Breast epithelium (tissue), 3 donors: ENCODE measurements at regions not wholly inside any gene's neighbourhood (a gene's known extent, or its start where the extent isn't known, plus 50 kb on each side); places are given as distances from the start of the nearest gene placed in this dataset.

Experiments
- POLR2A ChIP-seq: fragments of 450-650 bp; IDR thresholded peaks from one replicate; pipeline ENCODE4 v1.6.1; 2016; ENCODE audit warnings: antibody characterized with exemption, mild to moderate bottlenecking, moderate library complexity
- TF ChIP-seq, protein P1 (sequence below), 3 donors: fragments of 450-650 bp; IDR thresholded peaks; one replicate each; pipeline ENCODE4 v1.5.1; 2016 to 2017; ENCODE audit warnings: antibody characterized with exemption in 3 of 3, mild to moderate bottlenecking in 3 of 3, moderate library complexity in 3 of 3

DNA sequence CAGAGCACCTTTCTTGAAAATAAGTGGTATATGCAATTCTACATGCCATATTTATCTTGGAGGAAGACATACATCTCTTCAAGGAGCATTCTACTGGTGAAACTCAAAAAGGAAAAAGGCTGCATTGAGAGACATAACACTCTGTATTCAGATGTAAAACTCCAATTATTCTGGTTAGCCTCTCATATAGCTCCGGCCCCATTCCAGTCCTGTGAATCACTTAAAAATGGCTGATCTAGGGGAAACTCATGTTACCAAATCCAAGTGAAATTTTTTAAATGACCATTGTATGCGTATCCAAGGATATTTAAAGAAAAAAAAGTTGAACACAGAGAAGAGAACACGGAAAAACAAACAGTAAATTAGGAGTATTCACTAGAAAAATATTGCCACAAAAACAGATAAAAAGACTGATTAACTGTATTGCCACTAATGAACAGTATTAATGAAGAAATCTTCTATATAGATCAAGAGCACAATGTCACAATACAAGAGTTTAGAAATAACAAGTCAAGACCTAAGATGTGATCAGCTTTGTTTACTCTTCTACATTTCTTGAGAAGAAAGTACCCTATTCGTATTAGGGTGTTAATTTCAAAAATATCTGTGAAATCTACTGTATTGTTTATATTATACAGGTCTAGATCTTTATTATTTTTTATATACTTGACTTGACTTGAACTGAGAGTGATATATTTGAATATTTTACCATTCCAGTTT lies 124.5 kb upstream of the GJE1 start:
- TF ChIP-seq, protein P1, sequence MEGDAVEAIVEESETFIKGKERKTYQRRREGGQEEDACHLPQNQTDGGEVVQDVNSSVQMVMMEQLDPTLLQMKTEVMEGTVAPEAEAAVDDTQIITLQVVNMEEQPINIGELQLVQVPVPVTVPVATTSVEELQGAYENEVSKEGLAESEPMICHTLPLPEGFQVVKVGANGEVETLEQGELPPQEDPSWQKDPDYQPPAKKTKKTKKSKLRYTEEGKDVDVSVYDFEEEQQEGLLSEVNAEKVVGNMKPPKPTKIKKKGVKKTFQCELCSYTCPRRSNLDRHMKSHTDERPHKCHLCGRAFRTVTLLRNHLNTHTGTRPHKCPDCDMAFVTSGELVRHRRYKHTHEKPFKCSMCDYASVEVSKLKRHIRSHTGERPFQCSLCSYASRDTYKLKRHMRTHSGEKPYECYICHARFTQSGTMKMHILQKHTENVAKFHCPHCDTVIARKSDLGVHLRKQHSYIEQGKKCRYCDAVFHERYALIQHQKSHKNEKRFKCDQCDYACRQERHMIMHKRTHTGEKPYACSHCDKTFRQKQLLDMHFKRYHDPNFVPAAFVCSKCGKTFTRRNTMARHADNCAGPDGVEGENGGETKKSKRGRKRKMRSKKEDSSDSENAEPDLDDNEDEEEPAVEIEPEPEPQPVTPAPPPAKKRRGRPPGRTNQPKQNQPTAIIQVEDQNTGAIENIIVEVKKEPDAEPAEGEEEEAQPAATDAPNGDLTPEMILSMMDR (IDR thresholded peaks at IDR 0.05), result no peak
- no peak for TF ChIP-seq POLR2A
